Stomach (tissue), 8 donors: ENCODE measurements at regions not wholly inside any gene's neighbourhood (a gene's known extent, or its start where the extent isn't known, plus 50 kb on each side); places are given as distances from the start of the nearest gene placed in this dataset.

Source experiments
- DNase-seq, 2 donors: peaks; one replicate each; pipeline versions ENCODE4 v3.0.0 to v3.0.0-alpha.2; 2013 to 2019
- H3K27ac ChIP-seq, 5 donors: fragments of 200-600 bp in 4 of 5; sonication (generic) in 4 of 5; one replicate each; pipeline ENCODE4 v1.5.1; 2013 to 2019; ENCODE audit warnings: mild to moderate bottlenecking in 1 of 5, moderate library complexity in 1 of 5
- H3K27me3 ChIP-seq, 3 donors: fragments of 200-600 bp; sonication (generic); one replicate each; pipeline ENCODE4 v1.5.1; 2017 to 2019; ENCODE audit warnings: mixed run types in 1 of 3
- H3K36me3 ChIP-seq, 4 donors: fragments of 200-600 bp; sonication (generic); 1 replicate in 3 of 4; 2 replicates in 1 of 4; pipeline ENCODE4 v1.5.1; 2016 to 2019
- H3K4me1 ChIP-seq, 4 donors: fragments of 200-600 bp; sonication (generic); one replicate each; pipeline ENCODE4 v1.5.1; 2016 to 2019
- H3K4me3 ChIP-seq, 4 donors: fragments of 200-600 bp; sonication (generic) in 3 of 4; one replicate each; pipeline ENCODE4 v1.5.1; 2016 to 2019; ENCODE audit warnings: mild to moderate bottlenecking in 1 of 4
- H3K9me3 ChIP-seq, 4 donors: fragments of 200-600 bp; sonication (generic); one replicate each; pipeline ENCODE4 v1.5.1; 2016 to 2019
- EP300 ChIP-seq: sonication (generic); formaldehyde crosslinking; IDR thresholded peaks from one replicate; pipeline ENCODE4 v1.6.1; 2017; ENCODE audit warnings: antibody characterized with exemption
- POLR2A ChIP-seq, 4 donors: fragments of 450-650 bp; IDR thresholded peaks; one replicate each; pipeline ENCODE4 v1.6.1; 2016; ENCODE audit warnings: antibody characterized with exemption in 4 of 4, control low read depth in 2 of 4, mild to moderate bottlenecking in 1 of 4, moderate library complexity in 1 of 4
- POLR2AphosphoS5 ChIP-seq, 3 donors: sonication (generic); formaldehyde crosslinking; IDR thresholded peaks; one replicate each; pipeline ENCODE4 v1.6.1; 2016; ENCODE audit warnings: antibody characterized with exemption in 3 of 3
- WGBS, 5 donors: extraction: QIAGEN DNeasy Blood & Tissue Kit in 3 of 5; methylation state at CpG; one replicate each; pipeline versions ENCODE4 v1.1.5 to v1.1.7; 2013 to 2018; 5-methylcytosine and 5-hydroxymethylcytosine counted together
- intact Hi-C: fragments of 100-400 bp; cut with DNase I; formaldehyde crosslinking; loops from one replicate; pipeline ENCODE4 v1.15.1; 2023; ENCODE audit warnings: low total_unique reads
- TF ChIP-seq, protein P1 (sequence below), 7 experiments: fragments of 450-650 bp in 4 of 7; fragments of 200-600 bp in 3 of 7; sonication (generic) in 3 of 7; IDR thresholded peaks; one replicate each; pipeline ENCODE4 v1.5.1; 2016 to 2019; ENCODE audit warnings: antibody characterized with exemption in 7 of 7, control low read depth in 2 of 7, mild to moderate bottlenecking in 1 of 7
- donor health status: healthy with polysubstance abuse.
- donor health status: Bipolar disorder and iron deficiency.
- donor health status: healthy.

DNA sequence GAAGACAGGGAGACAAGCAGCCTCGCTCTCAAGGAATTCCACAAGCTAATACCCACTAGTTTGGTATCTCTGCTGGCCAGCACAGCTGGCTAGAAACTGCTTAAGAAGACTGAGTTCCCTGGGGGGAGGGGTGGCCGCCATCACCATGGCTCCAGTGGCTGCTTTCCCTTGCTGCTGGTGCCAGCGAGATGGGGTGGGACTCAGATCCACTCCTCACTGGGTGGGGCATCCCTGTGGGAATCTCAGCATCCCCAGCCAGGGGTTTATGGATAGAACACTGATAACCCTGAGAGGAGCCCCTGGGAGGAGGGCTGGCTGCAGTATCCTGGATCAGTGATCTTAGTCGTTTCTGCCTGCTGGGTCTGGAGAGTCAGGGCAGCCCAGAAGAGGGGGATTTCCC, 170.6 kb upstream of the MDGA2 start:
- TF ChIP-seq, protein P1, sequence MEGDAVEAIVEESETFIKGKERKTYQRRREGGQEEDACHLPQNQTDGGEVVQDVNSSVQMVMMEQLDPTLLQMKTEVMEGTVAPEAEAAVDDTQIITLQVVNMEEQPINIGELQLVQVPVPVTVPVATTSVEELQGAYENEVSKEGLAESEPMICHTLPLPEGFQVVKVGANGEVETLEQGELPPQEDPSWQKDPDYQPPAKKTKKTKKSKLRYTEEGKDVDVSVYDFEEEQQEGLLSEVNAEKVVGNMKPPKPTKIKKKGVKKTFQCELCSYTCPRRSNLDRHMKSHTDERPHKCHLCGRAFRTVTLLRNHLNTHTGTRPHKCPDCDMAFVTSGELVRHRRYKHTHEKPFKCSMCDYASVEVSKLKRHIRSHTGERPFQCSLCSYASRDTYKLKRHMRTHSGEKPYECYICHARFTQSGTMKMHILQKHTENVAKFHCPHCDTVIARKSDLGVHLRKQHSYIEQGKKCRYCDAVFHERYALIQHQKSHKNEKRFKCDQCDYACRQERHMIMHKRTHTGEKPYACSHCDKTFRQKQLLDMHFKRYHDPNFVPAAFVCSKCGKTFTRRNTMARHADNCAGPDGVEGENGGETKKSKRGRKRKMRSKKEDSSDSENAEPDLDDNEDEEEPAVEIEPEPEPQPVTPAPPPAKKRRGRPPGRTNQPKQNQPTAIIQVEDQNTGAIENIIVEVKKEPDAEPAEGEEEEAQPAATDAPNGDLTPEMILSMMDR (IDR thresholded peaks at IDR 0.05) = no peak
- TF ChIP-seq EP300 (no peak), POLR2A (IDR thresholded peaks at IDR 0.05) (no peak), POLR2AphosphoS5 (IDR thresholded peaks at IDR 0.05) (no peak)
- no peaks in the 10 kb centered on the region for H3K4me1 ChIP-seq
- H3K27me3 ChIP-seq = no peaks in the 10 kb centered on the region
- peaks cover 0 to 36% (median 12%) of the 10 kb centered on the region in 4 donors for H3K9me3 ChIP-seq
- no peak overlapping the region for H3K4me3 ChIP-seq
- intact Hi-C loops = no loop called here
- no peaks in the 10 kb centered on the region for H3K36me3 ChIP-seq
- no peak for DNase-seq
- WGBS, 5 donors = 45 to 62% (median 61%) methylated on average over 4 of the region's 4 CpGs
- no peak overlapping the region for H3K27ac ChIP-seq

DNA sequence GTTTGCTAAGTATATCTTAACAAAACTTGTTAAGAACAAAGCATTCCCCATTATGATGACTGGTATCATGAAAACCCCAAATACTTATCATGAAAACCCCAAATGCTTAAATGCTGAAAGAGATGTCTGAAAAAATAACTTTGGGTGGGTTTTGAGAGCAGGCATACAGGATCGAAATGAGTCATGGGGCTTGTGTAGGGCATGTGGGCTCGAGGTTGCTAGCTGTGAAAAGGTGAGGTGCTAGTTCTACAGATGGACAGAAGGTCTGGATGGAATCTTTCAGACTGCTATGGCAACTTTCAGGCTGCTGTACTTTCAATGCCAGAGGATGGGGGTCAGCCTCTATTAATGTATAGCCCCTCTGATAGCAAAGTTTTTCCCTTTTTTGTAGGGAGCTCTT, 167.8 kb upstream of the MDGA2 start:
- no peak for DNase-seq
- 60 to 84% (median 74%) methylated on average over 2 of the region's 2 CpGs for WGBS, 5 donors
- no peaks in the 10 kb centered on the region for H3K36me3 ChIP-seq
- intact Hi-C loops = no loop called here
- H3K4me3 ChIP-seq = no peak overlapping the region
- TF ChIP-seq POLR2A (IDR thresholded peaks at IDR 0.05) (no peak), POLR2AphosphoS5 (IDR thresholded peaks at IDR 0.05) (no peak), EP300 (no peak)
- TF ChIP-seq, protein P1 (IDR thresholded peaks at IDR 0.05) = no peak
- H3K27ac ChIP-seq = no peak overlapping the region
- no peaks in the 10 kb centered on the region for H3K27me3 ChIP-seq
- H3K4me1 ChIP-seq = no peaks in the 10 kb centered on the region
- peaks cover 0 to 36% (median 12%) of the 10 kb centered on the region in 4 donors for H3K9me3 ChIP-seq

DNA sequence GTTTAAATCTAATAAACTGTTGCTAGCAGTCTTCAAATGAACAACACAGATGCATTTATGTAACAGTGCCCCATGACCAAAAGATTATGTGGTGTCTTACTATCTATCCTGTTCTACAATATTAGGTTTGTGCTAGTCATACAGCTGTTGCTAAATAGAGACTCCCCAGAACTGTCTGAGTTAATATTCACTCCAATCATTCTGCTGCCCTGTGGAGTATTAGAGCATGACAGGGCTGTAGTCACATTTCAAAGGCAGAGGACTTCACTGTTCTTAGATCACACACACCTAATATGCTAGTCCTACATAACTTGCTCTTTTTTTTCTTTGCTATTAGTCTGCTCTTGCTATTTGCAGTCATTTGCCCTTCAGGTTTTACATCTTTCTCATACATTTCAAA, 157.6 kb upstream of the MDGA2 start:
- Histone ChIP-seq H3K4me3 (no peak overlapping the region), H3K36me3 (no peaks in the 10 kb centered on the region), H3K9me3 (peaks cover 0 to 7% (median 2%) of the 10 kb centered on the region in 4 donors), H3K27me3 (no peaks in the 10 kb centered on the region), H3K27ac (no peak overlapping the region), H3K4me1 (no peaks in the 10 kb centered on the region)
- DNase-seq = no peak
- intact Hi-C loops = no loop called here
- no peak for TF ChIP-seq POLR2A (IDR thresholded peaks at IDR 0.05)
- TF ChIP-seq EP300 = no peak
- TF ChIP-seq, protein P1 (IDR thresholded peaks at IDR 0.05) = no peak
- TF ChIP-seq POLR2AphosphoS5 (IDR thresholded peaks at IDR 0.05) = no peak

DNA sequence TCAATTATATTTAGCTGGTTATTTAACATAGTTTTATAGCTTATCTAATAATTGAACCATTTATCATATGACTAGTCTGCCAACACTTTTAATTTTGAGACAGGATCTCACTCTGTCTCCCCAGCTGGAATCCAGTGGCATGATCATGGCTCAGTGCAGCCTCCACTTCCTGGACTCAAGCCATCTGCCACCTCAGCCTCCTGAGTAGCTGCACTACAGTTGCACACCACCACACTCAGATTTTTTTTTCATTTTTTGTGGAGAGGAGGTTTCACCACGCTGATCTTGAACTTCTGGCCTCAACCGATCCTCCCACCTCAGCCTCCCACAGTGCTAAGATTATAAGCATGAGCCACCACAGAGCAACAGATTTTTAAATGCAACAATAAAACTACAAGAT, 151.4 kb upstream of the MDGA2 start:
- no peaks in the 10 kb centered on the region for H3K4me1 ChIP-seq
- intact Hi-C loops = no loop called here
- H3K4me3 ChIP-seq = no peak overlapping the region
- H3K9me3 ChIP-seq = peaks cover 0 to 11% (median under 1%) of the 10 kb centered on the region in 4 donors
- no peak for DNase-seq
- no peaks in the 10 kb centered on the region for H3K27me3 ChIP-seq
- TF ChIP-seq POLR2AphosphoS5 (IDR thresholded peaks at IDR 0.05) (no peak), EP300 (no peak), POLR2A (IDR thresholded peaks at IDR 0.05) (no peak)
- TF ChIP-seq, protein P1 (IDR thresholded peaks at IDR 0.05) = no peak
- no peak overlapping the region for H3K27ac ChIP-seq
- no peaks in the 10 kb centered on the region for H3K36me3 ChIP-seq
- 78 to 83% (median 82%) methylated on average over 2 of the region's 2 CpGs for WGBS, 5 donors
